HAP-1 (cell line): ENCODE measurements at regions not wholly inside any gene's neighbourhood (a gene's known extent, or its start where the extent isn't known, plus 50 kb on each side); places are given as distances from the start of the nearest gene placed in this dataset.

ENCODE experiments used
- DNase-seq, 2 experiments: peaks; one replicate each; pipeline ENCODE4 v3.0.0-alpha.2; 2016 to 2020; ENCODE audit warnings: low spot score in 2 of 2
- H3K27me3 ChIP-seq: fragments of 250-450 bp; sonication (Bioruptor Pico); 2 replicates; pipeline ENCODE4 v1.5.1; 2020; ENCODE audit warnings: low read depth, mild to moderate bottlenecking, moderate library complexity
- H3K36me3 ChIP-seq: fragments of 250-450 bp; sonication (Bioruptor Pico); replicated peaks from 2 replicates; pipeline ENCODE4 v1.5.1; 2020; ENCODE audit warnings: mild to moderate bottlenecking
- H3K4me1 ChIP-seq: fragments of 250-450 bp; sonication (Bioruptor Pico); 2 replicates; pipeline ENCODE4 v1.5.1; 2020; ENCODE audit warnings: mild to moderate bottlenecking
- H3K4me3 ChIP-seq: fragments of 250-450 bp; sonication (Bioruptor Pico); 2 replicates; pipeline ENCODE4 v1.5.1; 2020; ENCODE audit warnings: mild to moderate bottlenecking, moderate library complexity
- H3K9me3 ChIP-seq: fragments of 250-450 bp; sonication (Bioruptor Pico); 2 replicates; pipeline ENCODE4 v1.5.1; 2020; ENCODE audit warnings: mild to moderate bottlenecking, moderate library complexity
- in situ Hi-C: fragments of 300-500 bp; cut with MboI; formaldehyde crosslinking; loops from 3 replicates; pipeline ENCODE4 v1.14.3; 2020; ENCODE audit warnings: low sequenced_read_pairs, inconsistent platforms, mixed read lengths

- peaks cover 2% of the 10 kb centered on the region; the same call in 1 of the 2 replicates for H3K27me3 ChIP-seq
- H3K9me3 ChIP-seq, result no peaks in the 10 kb centered on the region
- in situ Hi-C loops, result loop anchor here (10.0 kb wide), 1 partner anchor 642 kb away; no protein-coding TSS in a partner anchor
- no peak overlapping the region for H3K4me3 ChIP-seq
- no peaks in the 10 kb centered on the region for H3K4me1 ChIP-seq
- no peak for DNase-seq
- H3K36me3 ChIP-seq, result no peaks in the 10 kb centered on the region
Observed at GRCh38 chr7:17682586-17682985, 257.7 kb downstream of the SNX13 start.

GRCh38 chr7:17685141-17685540 lies 255.2 kb downstream of the SNX13 start:
- no peaks in the 10 kb centered on the region; the same call in 1 of the 2 replicates for H3K9me3 ChIP-seq
- H3K36me3 ChIP-seq, result no peaks in the 10 kb centered on the region; the same call in 1 of the 2 replicates
- in situ Hi-C loops, result loop anchor here (10.0 kb wide), 1 partner anchor 640 kb away; no protein-coding TSS in a partner anchor
- no peaks in the 10 kb centered on the region for H3K27me3 ChIP-seq
- no peak for DNase-seq
- no peaks in the 10 kb centered on the region for H3K4me1 ChIP-seq
- no peak overlapping the region for H3K4me3 ChIP-seq

GRCh38 chr7:17687361-17687760 lies 252.9 kb downstream of the SNX13 start:
- Histone ChIP-seq H3K27me3 (no peaks in the 10 kb centered on the region), H3K36me3 (no peaks in the 10 kb centered on the region; the same call in 1 of the 2 replicates), H3K9me3 (no peaks in the 10 kb centered on the region; the same call in 1 of the 2 replicates), H3K4me3 (no peak overlapping the region), H3K4me1 (no peaks in the 10 kb centered on the region)
- in situ Hi-C loops, result loop anchor here (10.0 kb wide), 1 partner anchor 637 kb away; no protein-coding TSS in a partner anchor
- DNase-seq, result no peak

- no peak for DNase-seq
- Histone ChIP-seq H3K4me1 (no peaks in the 10 kb centered on the region), H3K9me3 (no peaks in the 10 kb centered on the region; the same call in 1 of the 2 replicates), H3K36me3 (no peaks in the 10 kb centered on the region; the same call in 1 of the 2 replicates), H3K27me3 (no peaks in the 10 kb centered on the region), H3K4me3 (no peak overlapping the region)
- in situ Hi-C loops, result loop anchor here (10.0 kb wide), 1 partner anchor 635 kb away; no protein-coding TSS in a partner anchor
Observed at GRCh38 chr7:17689361-17689902, 250.9 kb downstream of the SNX13 start.

- Histone ChIP-seq H3K4me1 (no peaks in the 10 kb centered on the region), H3K9me3 (no peaks in the 10 kb centered on the region; the same call in 1 of the 2 replicates), H3K4me3 (no peak overlapping the region), H3K27me3 (no peaks in the 10 kb centered on the region), H3K36me3 (no peaks in the 10 kb centered on the region; the same call in 1 of the 2 replicates)
- DNase-seq, result no peak
- in situ Hi-C loops, result no loop called here
Observed at GRCh38 chr7:17690030-17690429, 250.3 kb downstream of the SNX13 start.

- H3K4me3 ChIP-seq, result no peak overlapping the region
- DNase-seq, result peak; percentile 59 to 80
- H3K4me1 ChIP-seq, result peaks cover 4% of the 10 kb centered on the region
- H3K27me3 ChIP-seq, result no peaks in the 10 kb centered on the region
- in situ Hi-C loops, result no loop called here
- no peaks in the 10 kb centered on the region for H3K36me3 ChIP-seq
- no peaks in the 10 kb centered on the region; the same call in 1 of the 2 replicates for H3K9me3 ChIP-seq
Observed at GRCh38 chr7:17696422-17696821, 243.9 kb downstream of the SNX13 start.

GRCh38 chr7:17697128-17697881 lies 243.0 kb downstream of the SNX13 start:
- in situ Hi-C loops, result no loop called here
- no peak for DNase-seq
- H3K36me3 ChIP-seq, result no peaks in the 10 kb centered on the region
- no peaks in the 10 kb centered on the region; the same call in 1 of the 2 replicates for H3K9me3 ChIP-seq
- peaks cover 4% of the 10 kb centered on the region for H3K4me1 ChIP-seq
- no peaks in the 10 kb centered on the region for H3K27me3 ChIP-seq
- H3K4me3 ChIP-seq, result no peak overlapping the region

GRCh38 chr7:17699696-17700095 lies 240.6 kb downstream of the SNX13 start:
- H3K27me3 ChIP-seq, result peaks cover 3% of the 10 kb centered on the region; the same call in 1 of the 2 replicates
- peaks cover 4% of the 10 kb centered on the region for H3K4me1 ChIP-seq
- H3K36me3 ChIP-seq, result no peaks in the 10 kb centered on the region
- DNase-seq, result no peak
- in situ Hi-C loops, result no loop called here
- H3K4me3 ChIP-seq, result no peak overlapping the region
- H3K9me3 ChIP-seq, result no peaks in the 10 kb centered on the region; the same call in 1 of the 2 replicates

GRCh38 chr7:17700138-17700537 lies 240.2 kb downstream of the SNX13 start:
- no peak for DNase-seq
- Histone ChIP-seq H3K4me3 (no peak overlapping the region), H3K36me3 (no peaks in the 10 kb centered on the region), H3K27me3 (peaks cover 3% of the 10 kb centered on the region; the same call in 1 of the 2 replicates), H3K4me1 (peaks cover 4% of the 10 kb centered on the region), H3K9me3 (no peaks in the 10 kb centered on the region; the same call in 1 of the 2 replicates)
- in situ Hi-C loops, result no loop called here

- peaks cover 3% of the 10 kb centered on the region for H3K27me3 ChIP-seq
- no peaks in the 10 kb centered on the region for H3K9me3 ChIP-seq
- H3K36me3 ChIP-seq, result no peaks in the 10 kb centered on the region
- H3K4me1 ChIP-seq, result peaks cover 5% of the 10 kb centered on the region; the same call in 1 of the 2 replicates
- DNase-seq, result no peak
- in situ Hi-C loops, result no loop called here
- H3K4me3 ChIP-seq, result no peak overlapping the region
Observed at GRCh38 chr7:17706275-17706674, 234.0 kb downstream of the SNX13 start.

GRCh38 chr7:17706734-17707133 lies 233.6 kb downstream of the SNX13 start:
- Histone ChIP-seq H3K4me3 (no peak overlapping the region), H3K36me3 (no peaks in the 10 kb centered on the region), H3K27me3 (peaks cover 3% of the 10 kb centered on the region), H3K9me3 (no peaks in the 10 kb centered on the region), H3K4me1 (peaks cover 5% of the 10 kb centered on the region; the same call in 1 of the 2 replicates)
- in situ Hi-C loops, result no loop called here
- peak; percentile 78 to 85 for DNase-seq

- Histone ChIP-seq H3K36me3 (no peaks in the 10 kb centered on the region), H3K27me3 (peaks cover 3% of the 10 kb centered on the region), H3K4me1 (peaks cover 5% of the 10 kb centered on the region; the same call in 1 of the 2 replicates), H3K4me3 (no peak overlapping the region), H3K9me3 (no peaks in the 10 kb centered on the region)
- in situ Hi-C loops, result no loop called here
- no peak for DNase-seq
Observed at GRCh38 chr7:17709127-17709526, 231.2 kb downstream of the SNX13 start.

- no peak overlapping the region for H3K4me3 ChIP-seq
- peaks cover 5% of the 10 kb centered on the region; the same call in 1 of the 2 replicates for H3K4me1 ChIP-seq
- in situ Hi-C loops, result no loop called here
- H3K9me3 ChIP-seq, result no peaks in the 10 kb centered on the region
- no peaks in the 10 kb centered on the region for H3K36me3 ChIP-seq
- peaks cover 1% of the 10 kb centered on the region for H3K27me3 ChIP-seq
- DNase-seq, result no peak
Observed at GRCh38 chr7:17709599-17709998, 230.7 kb downstream of the SNX13 start.

GRCh38 chr7:17710312-17710711 lies 230.0 kb downstream of the SNX13 start:
- H3K4me1 ChIP-seq, result peaks cover 5% of the 10 kb centered on the region; the same call in 1 of the 2 replicates
- H3K36me3 ChIP-seq, result no peaks in the 10 kb centered on the region
- in situ Hi-C loops, result no loop called here
- no peaks in the 10 kb centered on the region; the same call in 1 of the 2 replicates for H3K27me3 ChIP-seq
- no peak for DNase-seq
- no peak overlapping the region for H3K4me3 ChIP-seq
- no peaks in the 10 kb centered on the region for H3K9me3 ChIP-seq
